ENCODE measurements at regions not wholly inside any gene's neighbourhood (a gene's known extent, or its start where the extent isn't known, plus 50 kb on each side); places are given as distances from the start of the nearest gene placed in this dataset.

- no peak for TF ChIP-seq CTCF (IDR thresholded peaks at IDR 0.05)
- TF ChIP-seq POLR2A (IDR thresholded peaks at IDR 0.05), result no peak
- no peak for TF ChIP-seq POLR2AphosphoS5 (IDR thresholded peaks at IDR 0.05)
- no peak for TF ChIP-seq EP300 (IDR thresholded peaks at IDR 0.05)
Measured at GRCh38 chr9:129552064-129552463, 68.8 kb downstream of the C9orf50 start.
